Stimulated activated CD8-positive, alpha-beta memory T cell treated with anti-CD3 and anti-CD28 coated beads, Interleukin-15, amount 100 ng/mL, for 1 hour (primary cell): ENCODE measurements at regions not wholly inside any gene's neighbourhood (a gene's known extent, or its start where the extent isn't known, plus 50 kb on each side); places are given as distances from the start of the nearest gene placed in this dataset.
"Not testable (repeated sequence)": the region's sequence is repeated elsewhere in the genome, so short reads cannot be mapped to it uniquely, and the experiment has no call there.

Experiments used
- DNase-seq: peaks from one replicate; pipeline ENCODE4 v3.0.0-alpha.2; 2020; ENCODE audit warnings: low read depth

DNA sequence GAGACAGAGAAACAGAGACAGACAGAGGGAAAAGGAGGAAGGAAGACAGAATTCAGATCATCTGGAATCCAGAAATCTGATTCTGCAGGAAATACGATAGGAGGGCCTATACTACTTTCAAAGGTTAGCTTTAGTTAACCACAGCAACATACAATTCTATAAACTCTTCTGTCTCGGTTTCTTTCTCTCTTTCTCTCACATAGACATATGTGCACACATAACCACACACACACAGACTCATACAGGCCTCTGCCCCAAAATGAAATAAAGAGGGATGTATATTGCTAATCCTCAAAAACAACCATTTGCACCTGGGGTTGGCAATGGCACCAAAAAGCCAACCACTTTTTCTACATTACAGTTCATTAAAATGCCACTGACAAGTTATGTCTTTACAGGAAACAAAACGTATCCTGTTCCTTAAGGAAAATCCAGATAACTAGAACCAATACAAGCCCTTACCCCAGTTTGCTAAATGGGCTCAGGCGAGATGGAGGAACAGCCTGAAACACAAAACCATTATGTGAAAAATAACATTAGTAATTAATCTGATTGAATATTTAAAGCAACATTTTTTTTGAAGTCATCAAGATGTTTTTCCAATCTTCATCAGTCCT, 372.3 kb upstream of the CCNH start:
- no peak for DNase-seq

- DNase-seq: no peak
These were observed 371.6 kb upstream of the CCNH start for GRCh38 chr5:87784311-87784710.

DNA sequence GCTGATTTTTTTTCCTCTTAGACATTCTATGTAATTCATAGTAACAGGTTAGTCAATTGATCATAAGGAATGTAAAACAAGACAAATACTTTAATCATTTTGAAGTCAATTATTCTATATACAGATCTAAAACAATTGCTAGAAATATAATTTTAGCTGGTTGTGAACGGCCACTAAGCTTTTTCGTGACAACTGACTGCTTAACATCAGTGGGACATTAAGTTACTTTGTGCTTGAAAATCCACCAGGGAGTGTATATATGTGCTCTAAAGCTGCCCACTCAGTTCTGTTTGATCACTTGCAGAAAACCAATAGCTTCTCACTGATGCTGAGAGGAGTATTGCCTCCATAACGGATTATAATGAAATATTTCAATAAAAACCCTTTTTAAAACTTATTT, 370.2 kb upstream of the CCNH start:
- DNase-seq: no peak

DNA sequence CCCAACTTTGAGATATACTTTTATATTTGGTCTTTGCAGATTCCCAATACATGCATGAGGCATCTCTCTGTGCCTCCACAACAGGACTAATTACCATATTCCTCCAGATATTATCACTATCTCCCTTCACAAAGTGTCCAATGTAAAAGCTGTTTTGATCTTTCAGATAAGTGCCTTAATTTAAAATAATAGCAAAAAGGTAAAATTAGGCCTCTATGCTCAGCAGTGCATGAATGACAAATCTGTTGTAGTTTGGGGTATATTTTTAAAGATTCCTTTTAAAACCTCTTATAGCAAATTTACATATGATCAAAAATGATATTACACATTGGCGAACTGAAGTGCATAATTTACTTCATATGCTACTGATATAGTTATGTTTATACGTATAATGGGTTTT, 369.2 kb upstream of the CCNH start:
- DNase-seq: no peak

GRCh38 chr5:87780831-87781760, 368.4 kb upstream of the CCNH start:
- peak; percentile 57 for DNase-seq

DNA sequence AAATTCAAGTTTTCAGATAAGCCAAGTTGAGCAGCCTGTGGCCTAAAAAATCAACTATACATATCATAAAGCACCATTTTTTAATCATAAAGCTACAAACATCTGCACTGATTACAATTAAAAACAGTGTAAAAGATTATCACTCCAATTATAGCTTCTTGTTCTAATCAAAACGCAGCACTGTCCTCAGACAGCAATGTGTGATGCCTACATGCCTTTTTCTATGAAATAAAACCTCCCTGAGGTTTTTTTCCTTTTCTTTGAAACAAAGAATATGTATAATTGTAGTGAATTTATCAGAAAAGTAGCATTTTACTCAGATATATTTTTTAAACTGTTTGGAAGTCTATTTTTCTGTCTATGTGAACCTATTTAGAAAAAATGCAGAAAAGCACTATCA, 366.1 kb upstream of the CCNH start:
- no peak for DNase-seq

- DNase-seq: no peak
These were observed 365.1 kb upstream of the CCNH start for GRCh38 chr5:87777877-87778276.

DNA sequence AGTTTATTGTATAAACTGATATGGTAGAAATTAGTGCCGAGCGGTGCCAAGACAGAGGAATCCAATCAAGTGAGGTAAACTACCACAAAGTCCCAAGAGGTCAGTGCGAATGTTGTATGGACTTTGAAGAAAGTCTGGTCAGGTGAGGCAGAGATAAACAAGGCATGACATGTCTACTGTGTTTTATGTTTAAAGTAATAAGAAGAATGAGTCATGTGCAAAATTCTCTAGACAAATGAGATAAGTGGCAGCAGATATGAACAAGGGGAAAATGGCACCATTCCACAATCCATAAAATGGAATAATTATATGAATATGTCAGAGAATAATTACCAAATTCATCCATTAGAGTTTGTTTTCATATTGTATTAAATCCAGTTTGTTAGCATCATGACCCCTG, 364.1 kb upstream of the CCNH start:
- no peak for DNase-seq

GRCh38 chr5:87776302-87776701, 363.6 kb upstream of the CCNH start:
- DNase-seq: not testable (repeated sequence)

DNA sequence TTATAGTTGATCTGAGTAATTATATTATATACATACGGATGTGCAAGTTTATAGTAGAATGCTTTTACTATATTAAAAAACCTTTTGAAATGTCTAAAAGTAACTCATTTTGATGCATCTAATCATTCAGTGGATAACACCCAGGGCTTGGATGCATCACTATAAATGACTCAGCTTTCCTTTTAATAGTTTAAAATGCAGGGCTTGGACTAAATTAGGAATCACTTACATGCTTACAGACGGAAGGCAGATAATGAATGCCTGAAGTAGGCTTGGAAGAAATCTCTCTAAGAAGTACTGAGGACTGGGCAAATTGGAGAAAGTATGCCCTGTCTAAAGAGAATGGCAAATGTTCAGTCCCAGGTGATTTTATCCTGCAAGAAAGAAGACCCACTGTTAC, 362.5 kb upstream of the CCNH start:
- DNase-seq: no peak

GRCh38 chr5:87774804-87775203, 362.1 kb upstream of the CCNH start:
- no peak for DNase-seq

- DNase-seq: no peak
These were observed 357.9 kb upstream of the CCNH start for GRCh38 chr5:87770601-87771121.

GRCh38 chr5:87770016-87770570, 357.4 kb upstream of the CCNH start:
- DNase-seq: no peak

DNA sequence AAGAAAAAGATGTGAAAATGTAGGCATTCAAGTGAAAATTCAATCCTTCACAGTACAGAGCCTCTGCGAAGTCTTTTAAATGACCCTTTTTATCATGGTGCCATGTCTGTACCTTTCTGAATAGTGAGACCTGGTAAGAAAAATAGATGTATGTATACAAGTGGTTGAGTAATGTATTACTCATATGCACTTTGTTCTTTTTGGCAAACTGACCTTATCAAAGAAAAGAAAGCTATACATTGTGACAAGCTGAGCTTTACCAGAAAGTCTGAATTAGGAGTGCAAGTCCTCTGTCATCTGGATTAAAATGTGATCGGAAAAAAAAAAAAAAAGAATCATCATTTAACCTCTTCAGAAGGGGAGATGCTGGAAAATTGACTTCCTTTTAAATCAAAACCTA, 356.4 kb upstream of the CCNH start:
- DNase-seq: no peak

DNA sequence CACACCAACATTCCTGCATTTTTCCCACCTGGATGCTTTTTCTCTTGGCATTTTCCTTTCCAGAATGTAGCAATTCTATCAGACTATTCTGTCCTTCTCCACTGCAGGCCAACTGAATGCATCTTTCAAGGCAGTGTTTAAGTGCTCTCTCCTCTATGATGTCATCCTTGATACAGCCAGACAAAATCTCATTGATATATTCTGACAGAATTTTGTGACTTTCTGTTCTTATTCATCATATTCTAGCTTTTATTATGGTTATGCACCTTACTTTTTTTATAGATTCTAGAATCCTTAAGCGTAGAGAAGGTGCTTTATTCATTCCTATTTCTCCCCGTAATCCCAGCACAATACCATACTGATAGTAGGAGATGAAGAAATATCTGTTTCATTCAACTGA, 355.5 kb upstream of the CCNH start:
- DNase-seq: no peak

DNA sequence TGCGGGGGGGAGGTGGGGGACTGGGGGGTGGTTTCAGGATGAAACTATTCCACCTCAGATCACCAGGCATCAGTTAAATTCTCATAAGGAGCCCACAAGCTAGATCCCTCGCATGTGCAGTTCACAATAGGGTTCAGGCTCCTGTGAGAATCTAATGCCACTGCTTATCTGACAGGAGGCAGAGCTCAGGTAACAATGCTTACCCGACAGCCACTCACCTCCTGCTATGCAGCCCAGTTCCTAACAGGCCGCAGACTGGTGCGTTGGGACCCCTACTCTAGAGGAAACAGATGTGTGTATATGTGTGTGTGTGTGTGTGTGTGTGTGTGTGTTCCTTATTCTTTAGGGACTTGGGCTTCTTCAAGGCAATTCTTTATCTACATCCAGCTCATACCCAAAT, 352.3 kb upstream of the CCNH start:
- DNase-seq: no peak

- no peak for DNase-seq
These were observed 349.9 kb upstream of the CCNH start for GRCh38 chr5:87762631-87763030.

- DNase-seq: no peak
These were observed 344.2 kb upstream of the CCNH start for GRCh38 chr5:87756951-87757350.

- no peak for DNase-seq
These were observed 342.6 kb upstream of the CCNH start for GRCh38 chr5:87755360-87755759.

DNA sequence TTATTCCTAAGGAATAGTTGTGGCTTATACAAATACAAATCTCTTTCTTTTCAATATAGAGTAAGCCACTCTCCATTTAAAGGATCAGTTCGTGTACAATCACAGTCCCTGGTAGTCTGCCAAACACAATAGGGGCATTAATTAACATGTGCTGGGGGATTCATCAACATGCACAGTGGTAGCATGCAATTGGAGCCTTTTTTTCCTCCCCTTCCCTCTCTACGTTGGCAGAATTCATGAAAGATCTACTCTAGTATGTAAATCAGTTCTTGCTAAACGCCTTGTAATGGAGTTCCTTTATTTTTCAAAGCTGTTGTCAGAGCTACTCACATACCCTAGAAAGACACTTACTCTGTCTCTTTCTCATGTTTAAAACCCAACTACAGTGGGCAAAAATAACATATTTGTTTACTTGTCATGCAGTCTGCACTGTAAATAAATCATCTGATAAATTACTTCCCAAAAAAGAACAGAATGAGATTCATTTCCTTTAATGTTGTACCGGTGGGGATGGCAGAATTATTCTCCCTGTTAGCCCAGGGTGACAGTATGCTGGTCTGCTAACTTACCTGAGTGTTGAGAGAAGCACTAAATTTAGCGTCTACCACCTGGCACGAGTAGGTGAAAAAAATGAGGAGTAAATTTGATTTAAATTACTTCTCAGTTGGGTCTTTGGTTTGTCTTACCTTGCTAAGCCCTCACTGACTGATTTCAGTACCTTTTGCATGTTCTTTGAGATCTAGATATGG, 341.5 kb upstream of the CCNH start:
- DNase-seq: no peak

DNA sequence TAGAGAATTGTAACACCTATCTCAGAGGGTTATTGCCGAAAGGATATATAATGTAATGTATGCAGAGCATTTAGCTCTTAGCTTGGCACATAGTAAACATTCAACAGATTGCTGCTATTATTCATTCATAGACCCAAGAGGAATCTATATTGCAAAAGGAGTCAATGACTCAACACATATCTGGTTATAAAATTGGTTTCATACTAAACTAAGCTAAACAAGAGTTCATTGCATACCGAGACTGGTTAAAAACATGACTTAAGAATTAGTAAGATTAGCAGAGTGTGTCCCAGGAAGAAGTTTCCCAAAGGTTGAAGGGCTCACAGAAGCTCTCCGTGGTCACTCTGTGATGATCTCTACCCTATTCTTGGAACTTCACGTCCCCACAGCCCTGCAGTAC, 339.6 kb upstream of the CCNH start:
- no peak for DNase-seq

DNA sequence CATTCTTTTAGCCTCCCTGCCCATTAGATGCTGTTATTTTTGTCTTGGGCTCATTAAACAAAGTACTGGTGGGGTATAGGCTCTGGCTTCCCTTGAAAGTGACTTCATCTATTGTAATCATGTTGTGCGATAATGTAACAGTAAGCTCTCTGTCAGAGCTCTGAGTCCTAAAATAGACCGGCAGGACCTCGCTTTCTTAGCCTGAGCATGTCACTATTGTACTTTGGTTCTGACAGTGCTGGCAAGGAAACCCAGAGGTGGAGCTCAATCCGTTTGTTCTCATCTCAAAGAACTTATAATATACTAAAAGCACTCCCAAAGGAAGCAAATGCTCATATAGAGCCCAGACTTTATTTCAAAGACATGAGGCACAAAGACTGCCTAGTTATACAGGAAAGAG, 339.1 kb upstream of the CCNH start:
- DNase-seq: no peak
